Motor neuron (in vitro differentiated cells): ENCODE measurements at regions not wholly inside any gene's neighbourhood (a gene's known extent, or its start where the extent isn't known, plus 50 kb on each side); places are given as distances from the start of the nearest gene placed in this dataset.

Experiments
- ATAC-seq, 8 experiments: fragments of 200-7000 bp; cut with Tn5 transposase; replicated peaks in 6 of 8; 2 replicates each; pipeline ENCODE4 v1.8.0; 2021; ENCODE audit warnings: mild to moderate bottlenecking in 8 of 8, moderate library complexity in 8 of 8
- H3K27ac ChIP-seq, 2 donors: fragments of 250-450 bp; sonication (Bioruptor Pico); 2 replicates each; pipeline ENCODE4 v1.9.0; 2021; ENCODE audit warnings: antibody characterized with exemption in 2 of 2, mild to moderate bottlenecking in 2 of 2, moderate library complexity in 1 of 2
- H3K4me1 ChIP-seq, 2 donors: fragments of 250-450 bp; sonication (Bioruptor Pico); replicated peaks in 1 of 2; 2 replicates each; pipeline ENCODE4 v1.6.1; 2021; ENCODE audit warnings: antibody characterized with exemption in 2 of 2, mild to moderate bottlenecking in 2 of 2, moderate library complexity in 1 of 2
- H3K4me3 ChIP-seq, 5 donors: fragments of 250-450 bp; sonication (Bioruptor Pico); 2 replicates each; pipeline ENCODE4 v1.9.0; 2021; ENCODE audit warnings: antibody characterized with exemption in 5 of 5, mild to moderate bottlenecking in 5 of 5, moderate library complexity in 4 of 5
- whole genome bisulfite sequencing, 10 experiments: fragments of 450-650 bp; shearing (Covaris generic); methylation state at CpG; one replicate each; pipeline ENCODE4 v1.0.0; 2022; 5-methylcytosine and 5-hydroxymethylcytosine counted together
- in situ Hi-C, 9 experiments: fragments of 400-800 bp; cut with MboI; loops; one replicate each; pipeline ENCODE4 v1.15.0; 2021; ENCODE audit warnings: low sequenced_read_pairs in 9 of 9, low pct_unique_long_range_greater_than_20kb in 2 of 9; ENCODE audit not compliant: unreplicated experiment in 9 of 9

GRCh38 chr7:112708236-112708635 lies 82.0 kb downstream of the TMEM168 start:
- no peaks in the 10 kb centered on the region for H3K4me1 ChIP-seq
- H3K27ac ChIP-seq = no peak overlapping the region
- no peak for ATAC-seq
- in situ Hi-C loops = no loop called here
- 14 to 57% (median 30%) methylated on average over 1 of the region's 1 CpG; no CpG with 5 or more reads in 6 of the 10 experiments for WGBS, 10 experiments
- H3K4me3 ChIP-seq = no peak overlapping the region
